Left ventricle myocardium inferior (tissue), 1 donor: ENCODE measurements at regions not wholly inside any gene's neighbourhood (a gene's known extent, or its start where the extent isn't known, plus 50 kb on each side); places are given as distances from the start of the nearest gene placed in this dataset.

Experiments
- DNase-seq: peaks from one replicate; pipeline ENCODE4 v3.0.0-alpha.2; 2020
- H3K27ac ChIP-seq: fragments of 200-600 bp; replicated peaks from 2 replicates; pipeline ENCODE4 v1.8.0; 2021
- H3K27me3 ChIP-seq: fragments of 200-600 bp; 2 replicates; pipeline ENCODE4 v1.8.0; 2021; ENCODE audit warnings: low read depth
- H3K36me3 ChIP-seq: fragments of 200-600 bp; 2 replicates; pipeline ENCODE4 v1.8.0; 2021
- H3K4me1 ChIP-seq: fragments of 200-600 bp; 2 replicates; pipeline ENCODE4 v1.8.0; 2021
- H3K4me3 ChIP-seq: fragments of 200-600 bp; 2 replicates; pipeline ENCODE4 v1.8.0; 2021; ENCODE audit warnings: mild to moderate bottlenecking, moderate library complexity
- H3K9me3 ChIP-seq: fragments of 200-600 bp; replicated peaks from 2 replicates; pipeline ENCODE4 v1.8.0; 2021
- intact Hi-C: fragments of 100-400 bp; cut with micrococcal nuclease; formaldehyde crosslinking; loops from one replicate; pipeline ENCODE4 v1.11.0; 2022
- TF ChIP-seq, protein P1 (sequence below): fragments of 200-600 bp; IDR thresholded peaks from 2 replicates; pipeline ENCODE4 v1.8.0; 2021; ENCODE audit warnings: antibody characterized with exemption, mild to moderate bottlenecking, borderline replicate concordance
- donor health status: DM: no; HTN: yes; CAD: no; lungs with severe emphysema.

DNA sequence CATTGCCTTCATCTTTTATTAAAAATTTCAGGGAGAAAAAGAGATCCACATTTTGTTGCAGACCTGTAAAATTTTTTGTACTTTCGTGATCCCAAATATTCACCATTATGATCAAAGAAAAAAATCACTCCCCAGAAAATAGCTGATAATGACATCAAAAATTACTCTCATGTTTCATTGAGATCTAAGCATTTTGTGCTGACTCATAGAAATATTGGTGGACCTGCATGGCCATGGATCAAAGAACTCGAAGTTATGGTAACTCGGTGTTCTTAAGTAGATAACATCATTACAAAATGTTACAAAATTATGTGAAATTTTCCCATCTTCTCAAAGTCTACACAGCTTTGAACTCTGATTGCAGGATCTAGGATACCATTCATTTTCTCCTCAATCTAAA is 135.8 kb downstream of the PTGER3 start:
- intact Hi-C loops, result no loop called here
- Histone ChIP-seq H3K36me3 (no peaks in the 10 kb centered on the region), H3K27ac (no peak overlapping the region), H3K4me1 (peaks cover 4% of the 10 kb centered on the region), H3K4me3 (no peak overlapping the region), H3K9me3 (no peaks in the 10 kb centered on the region), H3K27me3 (no peaks in the 10 kb centered on the region)
- no peak for DNase-seq
- TF ChIP-seq, protein P1, sequence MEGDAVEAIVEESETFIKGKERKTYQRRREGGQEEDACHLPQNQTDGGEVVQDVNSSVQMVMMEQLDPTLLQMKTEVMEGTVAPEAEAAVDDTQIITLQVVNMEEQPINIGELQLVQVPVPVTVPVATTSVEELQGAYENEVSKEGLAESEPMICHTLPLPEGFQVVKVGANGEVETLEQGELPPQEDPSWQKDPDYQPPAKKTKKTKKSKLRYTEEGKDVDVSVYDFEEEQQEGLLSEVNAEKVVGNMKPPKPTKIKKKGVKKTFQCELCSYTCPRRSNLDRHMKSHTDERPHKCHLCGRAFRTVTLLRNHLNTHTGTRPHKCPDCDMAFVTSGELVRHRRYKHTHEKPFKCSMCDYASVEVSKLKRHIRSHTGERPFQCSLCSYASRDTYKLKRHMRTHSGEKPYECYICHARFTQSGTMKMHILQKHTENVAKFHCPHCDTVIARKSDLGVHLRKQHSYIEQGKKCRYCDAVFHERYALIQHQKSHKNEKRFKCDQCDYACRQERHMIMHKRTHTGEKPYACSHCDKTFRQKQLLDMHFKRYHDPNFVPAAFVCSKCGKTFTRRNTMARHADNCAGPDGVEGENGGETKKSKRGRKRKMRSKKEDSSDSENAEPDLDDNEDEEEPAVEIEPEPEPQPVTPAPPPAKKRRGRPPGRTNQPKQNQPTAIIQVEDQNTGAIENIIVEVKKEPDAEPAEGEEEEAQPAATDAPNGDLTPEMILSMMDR, result no peak

DNA sequence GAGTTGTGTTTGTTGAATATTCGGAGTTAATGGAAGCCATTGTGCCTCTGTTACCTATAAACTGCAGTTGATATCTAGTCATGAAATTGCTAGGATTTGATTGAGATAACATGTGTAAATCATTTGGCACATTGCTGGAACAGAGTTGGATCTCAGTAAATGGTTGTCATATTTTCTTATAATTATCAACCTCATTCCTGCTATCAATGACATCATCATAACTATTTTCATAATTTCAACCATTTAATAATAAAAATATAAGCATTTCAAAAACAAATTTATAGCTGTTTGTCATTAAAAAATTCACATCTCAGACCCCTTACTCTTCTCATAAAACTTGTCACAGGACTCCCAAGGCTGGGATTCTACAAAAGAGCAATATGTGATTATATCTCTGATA is 133.4 kb downstream of the PTGER3 start:
- H3K9me3 ChIP-seq, result no peaks in the 10 kb centered on the region
- intact Hi-C loops, result no loop called here
- no peaks in the 10 kb centered on the region for H3K36me3 ChIP-seq
- peaks cover 4% of the 10 kb centered on the region for H3K4me1 ChIP-seq
- no peak for DNase-seq
- TF ChIP-seq, protein P1, result no peak
- no peak overlapping the region for H3K27ac ChIP-seq
- no peak overlapping the region for H3K4me3 ChIP-seq
- no peaks in the 10 kb centered on the region for H3K27me3 ChIP-seq

DNA sequence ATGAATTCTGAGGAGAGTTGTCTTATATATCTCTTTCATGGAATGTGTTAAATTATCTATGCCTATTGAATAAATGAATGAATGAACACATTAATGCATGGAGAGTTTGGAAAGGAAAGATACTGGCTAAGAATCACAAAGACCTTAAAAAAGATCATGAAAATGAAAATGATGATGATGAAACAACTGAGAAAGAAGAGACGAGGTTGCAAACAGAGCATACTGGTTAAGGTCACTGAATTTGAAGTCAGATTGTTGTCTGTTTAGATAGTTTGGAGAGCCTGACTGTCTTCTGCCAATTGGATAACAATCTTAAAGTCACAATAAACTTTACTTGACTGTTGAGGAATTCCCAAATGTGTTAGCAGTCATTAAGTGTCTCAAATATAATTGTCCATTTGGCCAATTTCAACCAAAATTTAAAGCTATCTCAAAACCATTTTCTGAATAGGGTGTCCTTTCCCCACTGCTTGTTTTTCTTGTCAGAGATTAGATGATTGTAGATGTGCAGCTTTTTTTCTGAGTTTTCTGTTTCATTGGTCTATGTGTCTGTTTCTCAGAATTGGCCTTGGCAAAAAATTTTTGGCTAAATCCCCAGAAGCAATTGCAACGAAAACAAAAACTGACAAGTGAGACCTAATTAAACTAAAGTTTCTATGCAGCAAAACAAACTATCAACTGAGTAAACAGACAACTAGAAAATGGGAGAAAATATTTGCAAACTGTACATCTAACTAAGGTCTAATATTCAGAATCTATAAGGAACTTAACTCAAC is 132.2 kb downstream of the PTGER3 start:
- H3K27ac ChIP-seq, result no peak overlapping the region
- DNase-seq, result no peak
- H3K4me1 ChIP-seq, result peaks cover 4% of the 10 kb centered on the region
- TF ChIP-seq, protein P1, result no peak
- H3K36me3 ChIP-seq, result no peaks in the 10 kb centered on the region
- H3K9me3 ChIP-seq, result no peaks in the 10 kb centered on the region
- H3K4me3 ChIP-seq, result no peak overlapping the region
- no peaks in the 10 kb centered on the region for H3K27me3 ChIP-seq
- intact Hi-C loops, result no loop called here

DNA sequence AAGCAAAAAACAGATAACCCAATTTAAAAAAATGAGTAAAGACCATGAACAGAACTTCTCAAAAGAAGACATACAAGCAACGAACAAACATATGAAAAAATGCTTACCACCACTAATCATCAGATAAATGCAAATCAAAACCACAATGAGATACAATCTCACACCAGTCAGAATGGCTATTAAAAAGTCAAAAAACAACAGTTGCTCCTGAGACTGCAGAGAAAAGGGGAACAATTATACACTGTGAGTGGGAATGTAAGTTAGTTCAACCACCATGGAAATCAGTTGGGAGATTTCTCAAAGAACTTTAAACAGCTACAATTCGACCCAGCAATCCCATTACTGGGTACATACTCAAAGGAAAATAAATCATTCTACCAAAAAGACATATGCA is 131.6 kb downstream of the PTGER3 start:
- H3K4me1 ChIP-seq, result peaks cover 4% of the 10 kb centered on the region
- H3K27me3 ChIP-seq, result no peaks in the 10 kb centered on the region
- H3K9me3 ChIP-seq, result no peaks in the 10 kb centered on the region
- TF ChIP-seq, protein P1, result no peak
- H3K36me3 ChIP-seq, result no peaks in the 10 kb centered on the region
- H3K27ac ChIP-seq, result no peak overlapping the region
- H3K4me3 ChIP-seq, result no peak overlapping the region
- intact Hi-C loops, result no loop called here
- no peak for DNase-seq

DNA sequence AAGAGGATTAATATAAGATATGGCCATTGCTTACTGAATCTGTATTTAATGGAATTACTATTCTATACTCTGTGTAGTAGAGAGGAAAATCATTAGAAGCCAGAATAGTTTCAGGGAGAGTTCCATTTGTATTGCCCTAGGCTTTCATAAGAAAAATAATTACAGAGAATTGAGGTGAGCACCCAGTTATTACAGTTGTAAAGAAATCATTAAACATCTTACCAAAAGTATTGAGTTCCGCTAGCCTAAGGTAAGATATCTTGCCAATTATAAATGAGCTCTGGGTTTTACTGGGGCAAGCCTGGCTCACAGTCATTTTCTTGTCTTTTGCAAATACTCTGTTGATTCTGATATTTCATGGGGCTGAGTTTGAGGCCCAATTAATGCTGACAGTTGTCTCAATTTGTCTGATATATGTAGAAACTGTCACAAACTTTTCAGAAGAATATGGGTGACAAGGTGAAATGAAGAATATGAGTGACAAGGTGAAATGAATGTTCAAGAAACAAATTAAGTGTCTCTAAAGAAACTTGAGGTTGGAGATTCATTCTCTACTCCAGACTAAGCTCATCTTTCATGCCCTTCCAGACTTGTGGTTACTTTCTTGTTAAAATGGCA is 127.8 kb downstream of the PTGER3 start:
- Histone ChIP-seq H3K27me3 (no peaks in the 10 kb centered on the region), H3K4me1 (peaks cover 2% of the 10 kb centered on the region), H3K36me3 (no peaks in the 10 kb centered on the region), H3K4me3 (no peak overlapping the region), H3K9me3 (peaks cover 24% of the 10 kb centered on the region), H3K27ac (no peak overlapping the region)
- no peak for DNase-seq
- TF ChIP-seq, protein P1, result no peak
- intact Hi-C loops, result no loop called here
